ENCODE measurements at regions not wholly inside any gene's neighbourhood (a gene's known extent, or its start where the extent isn't known, plus 50 kb on each side); places are given as distances from the start of the nearest gene placed in this dataset.

DNA sequence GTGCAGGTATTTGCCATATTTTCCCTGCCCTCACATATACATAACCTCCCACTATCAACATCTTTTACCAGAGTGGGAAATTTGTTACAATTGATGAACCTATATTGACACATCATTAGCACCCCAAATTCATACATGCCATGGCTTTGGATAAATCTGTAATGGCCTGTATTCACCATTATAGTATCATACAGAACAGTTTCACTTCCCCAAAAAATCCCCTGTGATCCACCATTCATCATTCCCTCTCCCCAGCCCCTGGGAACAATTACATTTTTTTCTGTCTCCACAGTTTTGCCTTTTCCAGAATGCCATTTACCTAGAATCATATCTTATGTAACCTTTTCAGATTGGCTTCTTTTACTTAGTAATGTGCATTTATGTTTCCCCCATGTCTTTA lies 494.5 kb downstream of the RNF144A start:
- Histone ChIP-seq H4K20me1 (replicated peaks; ENCODE audit: control insufficient read depth, insufficient read depth, low read length) (no peaks in the 10 kb centered on the region), H3K4me1 (replicated peaks in 1 of 2; ENCODE audit: control insufficient read depth in 2 of 2, insufficient read depth in 2 of 2, low read length in 2 of 2) (no peaks in the 10 kb centered on the region), H3K27ac (ENCODE audit: extremely low read depth, low read depth, low read length) (no peak overlapping the region), H3K4me2 (ENCODE audit: insufficient read depth, low read length) (no peak overlapping the region), H2AFZ (ENCODE audit: low read depth, low read length) (no peak overlapping the region), H3K9ac (ENCODE audit: insufficient read depth in 1 of 2, low read depth in 2 of 2, low read length in 2 of 2) (no peak overlapping the region), H3K9me1 (ENCODE audit: control insufficient read depth, insufficient read depth, low read length) (no peaks in the 10 kb centered on the region), H3K9me3 (replicated peaks; ENCODE audit: control insufficient read depth, insufficient read depth, low read depth, low read length) (no peaks in the 10 kb centered on the region), H3K79me2 (ENCODE audit: control insufficient read depth, insufficient read depth, low read length) (no peaks in the 10 kb centered on the region), H3K4me3 (no peak overlapping the region), H3K27me3 (ENCODE audit: control insufficient read depth in 2 of 2, insufficient read depth in 2 of 2, low read length in 2 of 2) (no peaks in the 10 kb centered on the region), H3K36me3 (ENCODE audit: control insufficient read depth, insufficient read depth, low read length) (no peaks in the 10 kb centered on the region)
- intact Hi-C loops (cut with micrococcal nuclease) (no loop called here), in situ Hi-C loops (cut with MboI) (no loop called here)
- TF ChIP-seq PCBP1 (IDR thresholded peaks at IDR 0.05; ENCODE audit: low read depth, low read length, poor library complexity, severe bottlenecking): no peak
- TF ChIP-seq ZNF316 (IDR thresholded peaks at IDR 0.05): no peak
- TF ChIP-seq ZNF785 (CRISPR knock-in tag; IDR thresholded peaks at IDR 0.05): no peak
- TF ChIP-seq SMARCA4 (IDR thresholded peaks at IDR 0.05): no peak
- TF ChIP-seq MLX (CRISPR knock-in tag; conservative IDR thresholded peaks at IDR 0.05): no peak
- TF ChIP-seq, protein P1, sequence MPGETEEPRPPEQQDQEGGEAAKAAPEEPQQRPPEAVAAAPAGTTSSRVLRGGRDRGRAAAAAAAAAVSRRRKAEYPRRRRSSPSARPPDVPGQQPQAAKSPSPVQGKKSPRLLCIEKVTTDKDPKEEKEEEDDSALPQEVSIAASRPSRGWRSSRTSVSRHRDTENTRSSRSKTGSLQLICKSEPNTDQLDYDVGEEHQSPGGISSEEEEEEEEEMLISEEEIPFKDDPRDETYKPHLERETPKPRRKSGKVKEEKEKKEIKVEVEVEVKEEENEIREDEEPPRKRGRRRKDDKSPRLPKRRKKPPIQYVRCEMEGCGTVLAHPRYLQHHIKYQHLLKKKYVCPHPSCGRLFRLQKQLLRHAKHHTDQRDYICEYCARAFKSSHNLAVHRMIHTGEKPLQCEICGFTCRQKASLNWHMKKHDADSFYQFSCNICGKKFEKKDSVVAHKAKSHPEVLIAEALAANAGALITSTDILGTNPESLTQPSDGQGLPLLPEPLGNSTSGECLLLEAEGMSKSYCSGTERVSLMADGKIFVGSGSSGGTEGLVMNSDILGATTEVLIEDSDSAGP (CRISPR knock-in tag; IDR thresholded peaks at IDR 0.05): no peak
- TF ChIP-seq CCAR2 (IDR thresholded peaks at IDR 0.05; ENCODE audit: low read depth, low read length): no peak
- TF ChIP-seq HLTF (IDR thresholded peaks at IDR 0.05): no peak
- TF ChIP-seq, protein P2, sequence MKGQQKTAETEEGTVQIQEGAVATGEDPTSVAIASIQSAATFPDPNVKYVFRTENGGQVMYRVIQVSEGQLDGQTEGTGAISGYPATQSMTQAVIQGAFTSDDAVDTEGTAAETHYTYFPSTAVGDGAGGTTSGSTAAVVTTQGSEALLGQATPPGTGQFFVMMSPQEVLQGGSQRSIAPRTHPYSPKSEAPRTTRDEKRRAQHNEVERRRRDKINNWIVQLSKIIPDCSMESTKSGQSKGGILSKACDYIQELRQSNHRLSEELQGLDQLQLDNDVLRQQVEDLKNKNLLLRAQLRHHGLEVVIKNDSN (CRISPR knock-in tag; IDR thresholded peaks at IDR 0.05): no peak
- TF ChIP-seq MCM2 (IDR thresholded peaks at IDR 0.05; ENCODE audit: low read depth): no peak
- no peak for TF ChIP-seq ZNF551 (CRISPR knock-in tag; IDR thresholded peaks at IDR 0.05)
- no peak for TF ChIP-seq ZNF511 (CRISPR knock-in tag; IDR thresholded peaks at IDR 0.05)
- TF ChIP-seq, protein P3, sequence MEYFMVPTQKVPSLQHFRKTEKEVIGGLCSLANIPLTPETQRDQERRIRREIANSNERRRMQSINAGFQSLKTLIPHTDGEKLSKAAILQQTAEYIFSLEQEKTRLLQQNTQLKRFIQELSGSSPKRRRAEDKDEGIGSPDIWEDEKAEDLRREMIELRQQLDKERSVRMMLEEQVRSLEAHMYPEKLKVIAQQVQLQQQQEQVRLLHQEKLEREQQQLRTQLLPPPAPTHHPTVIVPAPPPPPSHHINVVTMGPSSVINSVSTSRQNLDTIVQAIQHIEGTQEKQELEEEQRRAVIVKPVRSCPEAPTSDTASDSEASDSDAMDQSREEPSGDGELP (CRISPR knock-in tag; IDR thresholded peaks at IDR 0.05; ENCODE audit: borderline replicate concordance): no peak
- no peak for TF ChIP-seq SP1 (CRISPR knock-in tag; IDR thresholded peaks at IDR 0.05)
- no peak for TF ChIP-seq L3MBTL2 (IDR thresholded peaks at IDR 0.05)
- TF ChIP-seq ZNF280B (CRISPR knock-in tag; IDR thresholded peaks at IDR 0.05): no peak
- FAIRE-seq (no peak), ATAC-seq (no peak), DNase-seq (ENCODE audit: extremely low read depth in 1 of 4, low spot score in 3 of 4) (no peak)
- ChIA-PET CTCF (ENCODE audit: low intra/inter-chr PET ratio) (no interaction called here), POLR2A (no interaction called here)
- BruUV-seq (replicated peaks): no TSS peak

Data from K562 (cell line).